Suppressor macrophage treated with lipopolysaccharide for 1 hour (primary cell): ENCODE measurements at regions not wholly inside any gene's neighbourhood (a gene's known extent, or its start where the extent isn't known, plus 50 kb on each side); places are given as distances from the start of the nearest gene placed in this dataset.
A peak's percentile ranks its signal among the peaks of the same experiment; 100 is the strongest.
"Not testable (repeated sequence)": the region's sequence is repeated elsewhere in the genome, so short reads cannot be mapped to it uniquely, and the experiment has no call there.

Source experiments
- DNase-seq, 3 donors: peaks; one replicate each; pipeline ENCODE4 v3.0.0-alpha.2; 2020 to 2022

GRCh38 chr5:130817598-130818384 lies 347.3 kb downstream of the HINT1 start:
- not testable (repeated sequence) for DNase-seq

DNA sequence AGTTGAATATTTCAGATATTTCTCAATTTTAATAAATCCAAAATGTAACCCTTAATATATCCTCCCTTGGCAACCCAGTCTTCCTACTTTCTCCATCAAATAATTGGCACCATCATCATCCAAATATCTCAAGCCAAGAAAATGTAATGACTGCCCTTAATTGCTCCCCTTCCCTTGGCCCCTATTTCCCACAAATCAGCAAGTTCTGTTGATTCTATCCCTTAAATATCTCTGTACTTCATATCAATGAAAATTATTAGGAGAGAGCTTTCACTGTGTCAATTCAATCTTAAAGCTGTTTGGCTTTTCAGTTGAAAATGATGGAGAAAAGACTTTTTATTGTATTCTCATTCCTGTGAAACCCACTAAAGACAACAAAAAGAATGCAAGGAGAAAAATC lies 349.8 kb downstream of the HINT1 start:
- DNase-seq: no peak

GRCh38 chr5:130808691-130809090 lies 356.4 kb downstream of the HINT1 start:
- DNase-seq: no peak

GRCh38 chr5:130805648-130806047 lies 359.4 kb downstream of the HINT1 start:
- no peak for DNase-seq

DNA sequence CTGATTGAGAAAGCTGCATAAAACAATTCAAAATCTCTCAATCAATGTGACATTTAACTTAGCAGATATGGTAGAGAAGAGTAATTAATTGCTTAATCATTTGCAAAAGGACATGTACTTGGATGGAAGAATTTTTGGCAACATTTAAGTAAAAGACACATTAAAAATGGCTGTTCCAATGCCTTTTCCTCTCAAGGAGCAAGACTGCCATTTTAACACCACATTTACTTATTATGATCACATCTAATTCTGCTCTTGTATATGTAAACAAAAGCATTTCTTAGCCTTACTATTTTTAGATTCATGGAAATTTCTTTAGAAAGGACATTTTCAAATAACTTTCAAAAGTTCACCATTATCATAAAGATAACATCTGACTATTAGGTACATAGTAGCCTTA lies 360.0 kb downstream of the HINT1 start:
- no peak for DNase-seq

- DNase-seq: no peak
These were observed 363.1 kb downstream of the HINT1 start for GRCh38 chr5:130801963-130802362.

GRCh38 chr5:130799015-130799414 lies 366.0 kb downstream of the HINT1 start:
- no peak for DNase-seq

DNA sequence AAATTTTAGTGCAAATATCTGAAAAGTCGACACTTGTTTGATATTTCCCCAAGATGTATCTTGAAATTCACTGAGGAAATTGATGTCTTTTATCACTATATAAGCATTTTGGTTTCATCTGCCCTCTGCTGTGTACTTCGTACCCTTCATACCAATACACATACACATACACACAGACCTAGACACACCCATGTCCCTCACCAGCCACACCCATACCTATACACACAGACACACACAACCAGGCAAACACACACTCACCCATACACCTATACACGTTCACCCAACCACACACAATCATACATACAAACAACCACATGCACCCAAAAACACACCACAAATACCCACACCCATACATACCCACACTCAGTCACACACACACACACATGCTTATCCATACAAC lies 367.8 kb downstream of the HINT1 start:
- DNase-seq: no peak

DNA sequence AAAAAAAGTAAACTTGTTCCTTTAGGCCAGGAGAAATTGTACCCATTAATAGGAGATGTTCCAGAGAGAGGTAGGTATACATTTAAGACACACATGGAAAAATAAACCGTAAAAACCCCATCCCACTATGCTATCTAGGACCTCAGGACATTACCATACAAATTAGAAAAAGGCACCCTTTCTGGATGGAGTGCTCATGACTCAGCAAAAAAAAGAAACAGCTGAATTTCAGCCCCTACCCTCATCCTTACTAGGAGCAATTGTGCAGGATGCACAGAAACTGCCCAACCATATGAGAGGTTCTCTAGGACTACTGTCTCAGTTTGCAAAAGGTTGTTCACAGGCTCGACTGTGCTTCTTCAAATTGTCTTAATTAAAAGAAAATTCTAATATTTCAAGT lies 368.2 kb downstream of the HINT1 start:
- no peak for DNase-seq

DNA sequence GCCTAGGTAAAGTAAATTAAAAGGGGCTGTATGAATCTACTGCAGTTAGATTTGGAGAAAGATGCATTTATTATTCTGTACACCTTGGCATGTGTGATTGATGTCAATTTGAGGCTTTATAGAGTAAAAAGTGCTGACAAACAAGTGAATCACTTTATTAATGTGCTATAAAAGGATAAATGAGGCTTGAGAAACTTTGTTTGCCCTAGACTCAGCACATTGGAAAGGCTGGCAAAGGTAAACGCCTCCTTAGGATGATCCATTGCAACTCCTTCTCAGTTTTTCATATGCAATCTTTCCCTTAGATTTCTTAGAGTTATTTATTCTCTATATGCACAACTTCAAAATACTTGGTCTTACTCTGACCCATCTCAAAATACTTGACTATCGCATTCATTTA lies 369.0 kb downstream of the HINT1 start:
- DNase-seq: no peak

DNA sequence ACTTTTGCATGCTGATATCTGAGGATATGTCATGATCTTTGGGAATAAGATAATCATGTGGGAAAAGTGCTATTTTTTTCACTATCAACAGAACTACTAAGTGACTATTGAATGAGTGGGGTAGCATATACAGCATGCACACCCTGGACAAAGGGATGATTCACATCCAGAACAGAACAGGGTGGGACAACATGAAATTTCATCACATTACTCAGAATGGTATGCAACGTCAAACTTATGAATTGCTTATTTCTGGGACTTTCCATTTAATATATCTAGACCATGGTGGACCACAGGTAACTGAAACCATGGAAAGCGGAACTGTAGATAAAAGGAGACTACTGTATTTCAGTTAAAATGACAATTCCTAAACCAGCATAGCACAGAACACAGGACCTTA lies 370.0 kb downstream of the HINT1 start:
- DNase-seq: no peak

DNA sequence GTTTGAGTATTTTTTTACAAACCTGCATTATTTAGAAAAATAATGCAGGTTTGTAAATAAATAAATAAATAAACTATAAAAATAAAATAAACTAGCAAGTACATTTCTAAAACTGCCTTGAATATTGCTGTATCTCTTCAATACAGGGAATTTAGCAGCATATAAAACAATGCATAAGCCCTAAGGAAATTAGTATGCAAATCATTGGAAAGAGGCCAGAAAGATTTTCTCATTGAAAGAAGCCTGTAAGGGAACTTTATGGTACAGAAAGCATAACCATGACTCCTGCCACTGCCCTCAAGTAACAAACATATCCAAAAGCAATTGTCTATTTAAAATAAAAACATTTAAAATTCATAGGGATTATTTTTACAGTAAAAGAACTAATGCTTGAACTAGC lies 387.3 kb downstream of the HINT1 start:
- no peak for DNase-seq

GRCh38 chr5:130773813-130774212 lies 391.2 kb downstream of the HINT1 start:
- DNase-seq: peak; percentile 28 to 50 (median 39)

DNA sequence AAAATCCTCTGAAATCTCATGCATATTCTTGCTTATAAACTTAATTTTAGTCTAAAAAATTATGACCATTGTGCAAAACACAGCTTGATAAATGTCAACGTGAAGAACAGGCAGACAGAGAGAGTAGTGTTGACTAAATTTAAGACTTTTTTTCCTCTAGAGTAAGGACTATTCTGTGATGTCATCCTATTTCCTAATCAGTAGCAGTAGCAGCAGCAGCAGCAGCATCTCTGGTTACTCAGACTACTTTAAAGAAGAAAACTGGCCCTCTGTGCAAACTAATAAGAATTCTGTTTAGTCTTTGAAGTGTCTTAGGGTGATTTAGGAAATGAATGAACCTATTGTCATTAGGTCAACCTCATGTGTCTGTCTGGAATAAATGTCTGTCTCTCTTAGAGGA lies 403.0 kb downstream of the HINT1 start:
- peak; percentile 49 to 84 (median 73) for DNase-seq

DNA sequence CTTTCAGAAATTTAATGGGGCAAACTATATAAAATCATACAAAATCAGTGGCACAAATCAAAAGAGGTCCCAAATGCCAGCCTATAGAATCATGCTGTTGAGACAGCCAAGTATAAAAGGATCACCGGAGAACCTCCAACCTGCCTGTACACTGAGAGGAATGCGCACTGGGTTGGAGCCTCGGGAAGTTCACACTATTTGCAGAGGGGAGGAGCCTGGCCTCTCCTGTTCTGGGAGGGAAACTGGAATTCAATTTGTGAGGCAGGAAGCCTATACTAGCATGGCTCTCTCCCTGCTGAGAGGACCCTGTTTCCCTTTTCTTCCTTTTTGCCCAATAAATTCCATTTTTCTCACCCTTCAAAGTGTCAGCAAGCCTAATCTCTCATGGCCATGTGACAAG lies 406.0 kb downstream of the HINT1 start:
- DNase-seq: no peak

GRCh38 chr5:130747556-130747955 lies 417.5 kb downstream of the HINT1 start:
- DNase-seq: peak; percentile 10 to 28 (median 19)

- not testable (repeated sequence) for DNase-seq
These were observed 418.4 kb downstream of the HINT1 start for GRCh38 chr5:130746641-130747040.

- no peak for DNase-seq
These were observed 422.0 kb downstream of the HINT1 start for GRCh38 chr5:130743092-130743491.

GRCh38 chr5:130740047-130740569 lies 424.9 kb downstream of the HINT1 start:
- no peak for DNase-seq

GRCh38 chr5:130731839-130732238 lies 433.2 kb downstream of the HINT1 start:
- DNase-seq: no peak

DNA sequence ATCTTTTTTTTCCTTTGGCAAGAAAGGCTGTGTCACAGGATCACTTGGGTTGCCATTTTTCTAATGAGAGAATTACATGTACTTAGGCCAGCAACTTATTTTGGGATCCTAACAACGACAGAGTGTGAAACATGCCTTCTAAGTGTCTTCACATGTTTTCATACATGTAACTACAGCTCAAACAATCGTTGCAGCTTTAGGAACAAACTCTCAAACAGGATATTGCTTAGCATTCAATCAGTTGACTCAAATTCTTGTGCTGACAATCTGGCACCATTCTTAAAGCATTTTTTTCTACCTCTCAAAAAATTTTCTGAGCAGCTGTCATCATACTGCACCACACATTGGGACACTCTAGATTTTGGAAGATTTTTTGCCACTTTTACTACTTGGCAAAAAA lies 435.5 kb downstream of the HINT1 start:
- DNase-seq: no peak

GRCh38 chr5:130727830-130728229 lies 437.2 kb downstream of the HINT1 start:
- DNase-seq: no peak

DNA sequence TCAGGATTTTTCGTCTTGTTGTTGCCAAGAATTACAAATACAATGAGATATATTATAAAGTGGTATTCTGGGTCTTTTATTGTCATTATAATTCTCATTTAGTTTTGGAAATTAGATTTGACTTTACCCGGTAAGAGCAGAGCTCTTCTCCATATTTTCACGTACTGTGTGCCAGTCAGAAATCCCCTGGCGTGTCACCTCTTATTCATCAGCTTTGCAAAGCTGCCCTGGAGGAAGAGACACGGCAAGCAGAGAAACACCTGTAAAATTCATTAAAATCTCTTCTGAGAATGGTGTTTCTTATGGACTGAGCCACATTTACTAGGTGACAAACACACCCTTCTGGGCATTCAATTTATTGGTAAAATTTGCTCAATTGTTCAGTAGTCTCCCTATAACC lies 440.4 kb downstream of the HINT1 start:
- DNase-seq: no peak

- DNase-seq: peak; percentile 17 to 30 (median 26)
These were observed 444.7 kb downstream of the HINT1 start for GRCh38 chr5:130720355-130720754.

DNA sequence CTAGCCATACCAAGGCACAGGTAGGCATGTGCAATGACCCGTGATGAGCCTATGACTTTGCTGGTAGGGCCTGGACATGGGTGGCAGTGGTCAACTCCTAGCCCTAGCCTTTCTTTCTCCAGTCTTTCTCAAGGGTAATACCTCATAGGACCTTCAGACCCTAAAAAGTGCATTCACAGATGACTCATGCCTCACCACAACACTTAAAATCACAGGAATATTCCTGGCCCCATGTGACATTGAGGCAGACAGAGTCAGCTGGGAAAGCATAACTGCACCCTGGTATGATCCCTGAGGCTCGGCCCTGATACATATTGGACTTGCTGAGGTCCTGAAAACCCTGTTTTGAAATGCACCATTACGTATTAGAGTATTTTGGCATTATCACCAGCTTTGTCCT lies 449.5 kb downstream of the HINT1 start:
- peak in 1 of 3 donors; percentile 13 for DNase-seq
